Loucy (cell line): ENCODE measurements at regions not wholly inside any gene's neighbourhood (a gene's known extent, or its start where the extent isn't known, plus 50 kb on each side); places are given as distances from the start of the nearest gene placed in this dataset.

Experiments
- EZH2phosphoT487 ChIP-seq: fragments of 200-600 bp; IDR thresholded peaks from 2 replicates; pipeline ENCODE4 v1.6.1; 2018; ENCODE audit warnings: antibody characterized with exemption, mild to moderate bottlenecking, moderate library complexity, borderline replicate concordance
- TF ChIP-seq, protein P1 (sequence below): fragments of 200-600 bp; sonication (generic); conservative IDR thresholded peaks from 2 replicates; pipeline ENCODE4 v1.5.1; 2014; ENCODE audit warnings: mild to moderate bottlenecking, antibody characterized with exemption, low read length

GRCh38 chr3:82114589-82114988 lies 353.1 kb upstream of the GBE1 start:
- TF ChIP-seq, protein P1, sequence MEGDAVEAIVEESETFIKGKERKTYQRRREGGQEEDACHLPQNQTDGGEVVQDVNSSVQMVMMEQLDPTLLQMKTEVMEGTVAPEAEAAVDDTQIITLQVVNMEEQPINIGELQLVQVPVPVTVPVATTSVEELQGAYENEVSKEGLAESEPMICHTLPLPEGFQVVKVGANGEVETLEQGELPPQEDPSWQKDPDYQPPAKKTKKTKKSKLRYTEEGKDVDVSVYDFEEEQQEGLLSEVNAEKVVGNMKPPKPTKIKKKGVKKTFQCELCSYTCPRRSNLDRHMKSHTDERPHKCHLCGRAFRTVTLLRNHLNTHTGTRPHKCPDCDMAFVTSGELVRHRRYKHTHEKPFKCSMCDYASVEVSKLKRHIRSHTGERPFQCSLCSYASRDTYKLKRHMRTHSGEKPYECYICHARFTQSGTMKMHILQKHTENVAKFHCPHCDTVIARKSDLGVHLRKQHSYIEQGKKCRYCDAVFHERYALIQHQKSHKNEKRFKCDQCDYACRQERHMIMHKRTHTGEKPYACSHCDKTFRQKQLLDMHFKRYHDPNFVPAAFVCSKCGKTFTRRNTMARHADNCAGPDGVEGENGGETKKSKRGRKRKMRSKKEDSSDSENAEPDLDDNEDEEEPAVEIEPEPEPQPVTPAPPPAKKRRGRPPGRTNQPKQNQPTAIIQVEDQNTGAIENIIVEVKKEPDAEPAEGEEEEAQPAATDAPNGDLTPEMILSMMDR, result no peak
- TF ChIP-seq EZH2phosphoT487, result no peak
